ENCODE measurements at regions not wholly inside any gene's neighbourhood (a gene's known extent, or its start where the extent isn't known, plus 50 kb on each side); places are given as distances from the start of the nearest gene placed in this dataset.

DNA sequence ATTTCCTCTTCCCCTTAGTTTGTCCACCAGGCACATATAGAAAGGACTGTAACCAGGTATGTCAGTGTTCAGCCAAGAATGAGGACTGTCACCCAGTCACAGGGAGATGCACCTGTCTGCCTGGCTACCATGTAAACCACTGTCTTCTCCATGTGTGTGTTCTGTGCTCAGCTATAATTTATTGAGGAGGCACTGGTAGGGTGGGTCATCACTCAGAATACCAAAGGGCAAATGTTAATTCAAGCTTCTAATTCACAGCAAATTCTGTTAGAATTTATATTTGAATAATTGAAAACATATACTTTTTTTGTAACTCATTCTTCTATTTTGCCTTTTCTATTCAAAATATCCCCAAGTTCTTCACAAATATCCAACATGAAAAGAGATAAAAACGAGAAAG is 780.4 kb downstream of the MECOM start:
- peaks cover 18% of the 10 kb centered on the region for H3K4me1 Mint-ChIP-seq (ENCODE audit: low read depth, unreplicated experiment)
- no peaks in the 10 kb centered on the region for H3K9me3 Mint-ChIP-seq (ENCODE audit: unreplicated experiment)
- no peaks in the 10 kb centered on the region for H3K36me3 Mint-ChIP-seq (ENCODE audit: low read depth, unreplicated experiment)
- no peaks in the 10 kb centered on the region for H3K9me3 ChIP-seq (ENCODE audit: insufficient read depth, low read depth, low read length)
- no peaks in the 10 kb centered on the region for H4K20me1 ChIP-seq (ENCODE audit: insufficient read depth, low read length)
- FAIRE-seq (no peak), DNase-seq (ENCODE audit: low read depth) (no peak)
- no peak overlapping the region for H3K4me3 ChIP-seq (ENCODE audit: insufficient read depth, low read depth, low read length)
- no peak overlapping the region for H3K4me3 Mint-ChIP-seq (ENCODE audit: unreplicated experiment)
- H3K9ac ChIP-seq (ENCODE audit: low read length) = no peak overlapping the region
- TF ChIP-seq EZH2 (IDR thresholded peaks at IDR 0.05; ENCODE audit: insufficient read depth, low read length) (no peak), CTCF (IDR thresholded peaks at IDR 0.05; ENCODE audit: insufficient read depth, low read depth, low read length) (no peak)
- no peak overlapping the region for H3K27ac Mint-ChIP-seq (ENCODE audit: unreplicated experiment)
- H3K79me2 ChIP-seq (ENCODE audit: insufficient read depth, low read length) = no peaks in the 10 kb centered on the region
- no peaks in the 10 kb centered on the region for H3K36me3 ChIP-seq (ENCODE audit: insufficient read depth, low read length)
- H3K27ac ChIP-seq (ENCODE audit: low read depth, low read length) = no peak overlapping the region
- no peak overlapping the region for H3K4me2 ChIP-seq (ENCODE audit: low read length)
- H2AFZ ChIP-seq (ENCODE audit: low read depth, low read length) = no peak overlapping the region
- H3K27me3 Mint-ChIP-seq (ENCODE audit: low read depth, unreplicated experiment) = no peaks in the 10 kb centered on the region
- H3K4me1 ChIP-seq (ENCODE audit: insufficient read depth, low read length) = peaks cover 32% of the 10 kb centered on the region
- no peaks in the 10 kb centered on the region for H3K27me3 ChIP-seq (ENCODE audit: insufficient read depth, low read length)

- DNase-seq (ENCODE audit: low read depth) (peak; percentile 83), FAIRE-seq (no peak)
- H3K9me3 ChIP-seq (ENCODE audit: insufficient read depth, low read depth, low read length) = no peaks in the 10 kb centered on the region
- peak overlapping the region; percentile 26 for H3K27ac ChIP-seq (ENCODE audit: low read depth, low read length)
- TF ChIP-seq EZH2 (IDR thresholded peaks at IDR 0.05; ENCODE audit: insufficient read depth, low read length) (no peak), CTCF (IDR thresholded peaks at IDR 0.05; ENCODE audit: insufficient read depth, low read depth, low read length) (no peak)
- Mint-ChIP-seq H3K27me3 (ENCODE audit: low read depth, unreplicated experiment) (no peaks in the 10 kb centered on the region), H3K36me3 (ENCODE audit: low read depth, unreplicated experiment) (no peaks in the 10 kb centered on the region), H3K4me3 (ENCODE audit: unreplicated experiment) (no peak overlapping the region), H3K27ac (ENCODE audit: unreplicated experiment) (no peak overlapping the region), H3K9me3 (ENCODE audit: unreplicated experiment) (no peaks in the 10 kb centered on the region), H3K4me1 (ENCODE audit: low read depth, unreplicated experiment) (peaks cover 21% of the 10 kb centered on the region)
- no peaks in the 10 kb centered on the region for H4K20me1 ChIP-seq (ENCODE audit: insufficient read depth, low read length)
- H3K36me3 ChIP-seq (ENCODE audit: insufficient read depth, low read length) = no peaks in the 10 kb centered on the region
- H3K79me2 ChIP-seq (ENCODE audit: insufficient read depth, low read length) = no peaks in the 10 kb centered on the region
- H3K9ac ChIP-seq (ENCODE audit: low read length) = no peak overlapping the region
- no peak overlapping the region for H3K4me3 ChIP-seq (ENCODE audit: insufficient read depth, low read depth, low read length)
- H3K4me1 ChIP-seq (ENCODE audit: insufficient read depth, low read length) = peaks cover 36% of the 10 kb centered on the region
- H3K27me3 ChIP-seq (ENCODE audit: insufficient read depth, low read length) = no peaks in the 10 kb centered on the region
- no peak overlapping the region for H2AFZ ChIP-seq (ENCODE audit: low read depth, low read length)
- H3K4me2 ChIP-seq (ENCODE audit: low read length) = no peak overlapping the region
Measured at GRCh38 chr3:168881804-168882203, 781.7 kb downstream of the MECOM start.

- Histone ChIP-seq H3K9me3 (ENCODE audit: insufficient read depth, low read depth, low read length) (no peaks in the 10 kb centered on the region), H3K4me1 (ENCODE audit: insufficient read depth, low read length) (peaks cover 21% of the 10 kb centered on the region), H3K27ac (ENCODE audit: low read depth, low read length) (no peak overlapping the region), H3K36me3 (ENCODE audit: insufficient read depth, low read length) (no peaks in the 10 kb centered on the region), H4K20me1 (ENCODE audit: insufficient read depth, low read length) (no peaks in the 10 kb centered on the region), H3K79me2 (ENCODE audit: insufficient read depth, low read length) (no peaks in the 10 kb centered on the region), H3K4me3 (ENCODE audit: insufficient read depth, low read depth, low read length) (no peak overlapping the region), H2AFZ (ENCODE audit: low read depth, low read length) (no peak overlapping the region), H3K4me2 (ENCODE audit: low read length) (peak overlapping the region; percentile 32), H3K27me3 (ENCODE audit: insufficient read depth, low read length) (no peaks in the 10 kb centered on the region), H3K9ac (ENCODE audit: low read length) (no peak overlapping the region)
- Mint-ChIP-seq H3K27me3 (ENCODE audit: low read depth, unreplicated experiment) (no peaks in the 10 kb centered on the region), H3K36me3 (ENCODE audit: low read depth, unreplicated experiment) (no peaks in the 10 kb centered on the region), H3K4me3 (ENCODE audit: unreplicated experiment) (no peak overlapping the region), H3K27ac (ENCODE audit: unreplicated experiment) (no peak overlapping the region), H3K4me1 (ENCODE audit: low read depth, unreplicated experiment) (peaks cover 21% of the 10 kb centered on the region), H3K9me3 (ENCODE audit: unreplicated experiment) (no peaks in the 10 kb centered on the region)
- TF ChIP-seq EZH2 (IDR thresholded peaks at IDR 0.05; ENCODE audit: insufficient read depth, low read length) (no peak), CTCF (IDR thresholded peaks at IDR 0.05; ENCODE audit: insufficient read depth, low read depth, low read length) (no peak)
- FAIRE-seq (no peak), DNase-seq (ENCODE audit: low read depth) (peak; percentile 74)
Measured at GRCh38 chr3:168878655-168879054, 782.9 kb upstream of the GOLIM4 start.
